HG02588 (cell line): ENCODE measurements at regions not wholly inside any gene's neighbourhood (a gene's known extent, or its start where the extent isn't known, plus 50 kb on each side); places are given as distances from the start of the nearest gene placed in this dataset.
"Not testable (repeated sequence)": the region's sequence is repeated elsewhere in the genome, so short reads cannot be mapped to it uniquely, and the experiment has no call there.

Experiments
- ATAC-seq: cut with Tn5 transposase; IDR thresholded peaks from one replicate; pipeline ENCODE4 v1.9.1; 2021; ENCODE audit warnings: mild to moderate bottlenecking, moderate library complexity; ENCODE audit not compliant: unreplicated experiment

GRCh38 chr3:89533275-89533674, 425.9 kb downstream of the EPHA3 start:
- no peak for ATAC-seq

DNA sequence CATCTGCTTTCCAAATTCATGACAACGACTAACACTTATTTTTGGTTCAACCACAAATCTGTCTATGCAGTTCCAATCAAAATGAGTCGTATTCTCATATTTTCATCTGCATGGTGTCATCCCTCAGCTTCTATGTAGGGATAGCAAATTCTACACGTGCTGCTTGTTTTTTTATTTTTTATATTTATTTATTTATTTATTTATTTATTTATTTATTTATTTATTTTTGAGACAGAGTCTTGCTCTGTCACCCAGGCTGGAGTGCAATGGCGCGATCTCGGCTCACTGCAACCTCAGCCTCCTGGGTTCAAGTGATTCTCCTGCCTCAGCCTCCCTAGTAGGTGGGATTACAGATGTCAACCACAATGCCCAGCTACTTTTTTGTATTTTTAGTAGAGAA, 447.2 kb downstream of the EPHA3 start:
- not testable (repeated sequence) for ATAC-seq

- no peak for ATAC-seq
These were observed 451.3 kb downstream of the EPHA3 start for GRCh38 chr3:89558711-89559110.

GRCh38 chr3:89560568-89560967, 453.1 kb downstream of the EPHA3 start:
- ATAC-seq = no peak

- no peak for ATAC-seq
These were observed 455.0 kb downstream of the EPHA3 start for GRCh38 chr3:89562373-89562772.

DNA sequence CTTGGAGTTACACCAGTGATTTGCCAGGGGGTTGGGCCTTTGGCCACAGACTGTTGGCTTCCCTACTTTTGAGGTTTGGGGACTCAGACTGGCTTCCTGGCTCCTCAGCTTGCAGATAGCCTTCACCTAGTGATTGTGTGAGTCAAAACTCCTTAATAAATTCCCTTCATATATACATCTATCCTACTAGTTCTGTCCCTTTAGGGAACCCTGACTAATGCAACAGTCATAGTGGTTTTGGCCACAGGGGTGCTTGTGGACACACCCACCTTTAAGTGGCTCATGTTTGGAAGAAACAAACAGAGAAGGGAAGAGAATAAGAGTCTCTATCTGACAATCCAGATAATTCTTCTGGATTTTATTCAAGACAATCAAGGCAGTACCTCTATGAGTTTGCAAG, 457.7 kb downstream of the EPHA3 start:
- ATAC-seq = no peak

DNA sequence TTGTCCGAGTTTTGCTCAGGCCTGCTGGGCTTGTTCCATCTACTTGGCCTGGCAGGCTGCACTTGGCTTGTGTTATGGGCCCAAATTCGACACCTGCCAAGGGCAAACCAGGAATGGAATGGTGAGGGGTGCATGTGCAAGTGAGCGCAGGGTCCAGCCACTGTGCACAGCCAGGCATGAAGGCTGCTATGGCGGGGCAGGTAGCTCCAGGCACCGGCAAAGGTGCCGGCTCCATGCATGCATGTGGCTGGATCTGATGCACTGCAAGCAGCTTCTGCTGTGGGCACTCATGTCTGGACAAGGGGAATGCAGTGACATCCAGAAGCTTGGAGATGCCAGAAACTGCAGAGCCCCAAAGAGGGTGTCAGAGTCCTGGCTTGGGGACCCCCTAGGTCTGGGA, 463.0 kb downstream of the EPHA3 start:
- ATAC-seq = no peak

DNA sequence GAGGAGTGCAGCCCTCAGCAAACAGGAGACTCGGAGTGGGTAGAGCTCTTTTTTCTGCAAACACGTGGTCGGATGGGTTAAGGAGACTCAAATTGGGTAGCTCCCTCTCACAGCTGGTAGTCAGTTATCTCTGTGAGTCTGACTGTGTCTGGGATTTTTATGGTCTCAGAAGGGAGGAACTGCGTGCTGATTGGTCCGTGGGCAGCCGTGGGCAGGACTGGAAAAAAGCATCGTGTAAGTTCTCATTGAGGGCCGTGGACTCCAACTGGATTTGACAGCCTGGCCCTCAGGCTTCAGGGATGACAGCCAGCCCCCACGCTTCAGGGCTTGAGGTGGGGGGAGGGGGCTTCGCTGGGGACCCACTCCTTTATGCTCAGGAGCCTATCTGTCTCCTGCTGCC, 463.9 kb downstream of the EPHA3 start:
- ATAC-seq = no peak

DNA sequence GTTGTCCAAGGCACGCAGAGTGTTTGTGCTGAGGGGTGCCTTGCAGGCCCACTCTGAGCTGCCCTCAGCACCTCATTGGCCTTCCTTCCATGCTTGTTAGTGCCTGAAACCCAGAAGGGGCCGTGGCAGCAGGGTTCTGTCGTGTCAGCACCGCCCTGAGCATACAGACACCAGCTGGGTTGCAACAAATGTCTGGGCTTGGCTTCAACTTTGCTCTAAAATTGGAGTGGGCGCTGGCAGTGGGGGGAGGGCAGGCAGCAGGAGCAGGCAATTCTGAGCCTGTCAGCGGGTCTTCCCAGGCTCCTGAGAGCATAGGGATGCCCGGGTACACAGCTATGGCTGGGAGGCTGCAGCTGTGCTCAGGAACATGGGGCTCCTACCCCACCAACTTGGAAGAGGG, 464.3 kb downstream of the EPHA3 start:
- no peak for ATAC-seq

DNA sequence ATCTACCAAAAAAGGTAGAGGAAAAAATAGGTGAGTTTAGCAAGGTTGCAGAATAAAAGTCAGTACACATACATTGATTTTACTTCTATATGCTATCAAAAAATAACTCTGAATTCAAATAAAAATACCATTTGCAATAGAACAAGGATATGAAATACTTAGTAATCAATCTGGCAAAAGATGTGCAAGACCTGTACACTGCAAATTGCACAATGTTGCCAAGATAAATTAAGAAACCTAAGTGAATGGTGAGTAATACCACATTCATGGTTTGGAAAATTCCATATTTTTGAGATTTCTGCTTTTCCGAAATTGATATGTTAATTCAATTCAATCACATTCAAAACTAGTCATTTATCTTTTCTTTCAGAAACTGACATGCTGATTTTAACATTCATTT, 464.8 kb downstream of the EPHA3 start:
- ATAC-seq = no peak

- no peak for ATAC-seq
These were observed 469.0 kb downstream of the EPHA3 start for GRCh38 chr3:89576417-89576816.

- no peak for ATAC-seq
These were observed 470.5 kb downstream of the EPHA3 start for GRCh38 chr3:89577637-89578530.

DNA sequence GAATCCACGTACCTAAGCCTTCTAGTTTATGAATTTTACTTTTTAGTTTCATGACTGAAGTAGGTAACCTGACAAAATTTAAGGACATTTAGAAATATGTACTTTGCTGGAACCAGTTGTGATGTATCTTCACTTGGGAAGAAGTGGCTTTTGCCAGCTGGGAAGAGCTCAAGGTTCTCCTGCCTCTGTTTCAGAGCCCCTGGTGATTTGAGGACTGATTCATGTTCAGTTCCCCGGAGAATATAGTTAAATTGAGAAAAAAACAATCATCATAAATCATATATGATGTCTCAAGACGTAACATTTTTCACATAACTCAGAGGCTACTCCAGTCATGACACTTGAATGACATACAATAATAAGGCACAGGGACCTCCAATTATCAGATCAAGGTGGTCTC, 473.4 kb downstream of the EPHA3 start:
- ATAC-seq = no peak

GRCh38 chr3:89584398-89584797, 477.0 kb downstream of the EPHA3 start:
- ATAC-seq = no peak

- no peak for ATAC-seq
These were observed 478.8 kb downstream of the EPHA3 start for GRCh38 chr3:89586256-89586655.

GRCh38 chr3:89586676-89587075, 479.3 kb downstream of the EPHA3 start:
- ATAC-seq = no peak

GRCh38 chr3:89606151-89606550, 498.7 kb downstream of the EPHA3 start:
- ATAC-seq = no peak

GRCh38 chr3:89612027-89612426, 504.6 kb downstream of the EPHA3 start:
- ATAC-seq = no peak

- ATAC-seq = no peak
These were observed 505.8 kb downstream of the EPHA3 start for GRCh38 chr3:89613241-89613640.

DNA sequence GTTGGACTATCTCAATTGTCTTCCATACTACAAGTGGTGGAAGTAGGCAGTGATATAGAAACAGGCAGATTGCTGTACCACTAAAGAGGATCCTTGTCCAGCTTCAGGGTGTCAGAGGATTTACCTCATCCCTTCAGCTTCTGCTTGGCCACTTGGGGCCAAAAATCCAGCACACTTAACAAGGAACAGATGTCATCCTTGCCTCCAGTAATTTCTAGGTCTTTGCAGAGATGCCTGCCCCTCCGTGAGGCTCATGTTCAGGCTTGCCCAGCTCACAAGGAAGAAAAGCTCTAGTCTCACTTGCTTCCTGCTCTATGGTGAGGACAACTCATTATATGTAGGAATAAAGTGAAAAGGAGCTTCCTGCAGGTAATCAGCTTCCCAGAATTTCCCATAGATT, 510.3 kb downstream of the EPHA3 start:
- no peak for ATAC-seq

DNA sequence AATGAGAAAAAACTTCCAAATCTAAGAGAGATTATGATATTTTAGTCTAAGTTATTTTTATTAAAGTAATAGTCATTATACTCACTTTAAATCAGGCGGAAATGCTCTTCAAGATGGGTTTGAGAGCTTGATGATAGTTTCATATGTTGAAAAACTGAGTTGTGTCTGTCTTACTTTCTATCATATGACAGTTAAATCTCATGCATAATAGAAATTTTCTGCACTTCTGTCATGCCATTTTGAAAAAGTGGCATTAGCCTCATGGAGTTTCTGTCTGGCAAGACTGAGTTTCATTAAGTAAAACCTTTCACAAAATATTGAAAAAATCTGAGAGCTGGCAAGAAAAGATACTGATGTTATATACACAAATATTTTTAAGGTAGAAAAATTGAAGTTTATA, 511.8 kb downstream of the EPHA3 start:
- no peak for ATAC-seq

- no peak for ATAC-seq
These were observed 514.8 kb downstream of the EPHA3 start for GRCh38 chr3:89622063-89622700.
